ENCODE measurements at regions not wholly inside any gene's neighbourhood (a gene's known extent, or its start where the extent isn't known, plus 50 kb on each side); places are given as distances from the start of the nearest gene placed in this dataset.

DNA sequence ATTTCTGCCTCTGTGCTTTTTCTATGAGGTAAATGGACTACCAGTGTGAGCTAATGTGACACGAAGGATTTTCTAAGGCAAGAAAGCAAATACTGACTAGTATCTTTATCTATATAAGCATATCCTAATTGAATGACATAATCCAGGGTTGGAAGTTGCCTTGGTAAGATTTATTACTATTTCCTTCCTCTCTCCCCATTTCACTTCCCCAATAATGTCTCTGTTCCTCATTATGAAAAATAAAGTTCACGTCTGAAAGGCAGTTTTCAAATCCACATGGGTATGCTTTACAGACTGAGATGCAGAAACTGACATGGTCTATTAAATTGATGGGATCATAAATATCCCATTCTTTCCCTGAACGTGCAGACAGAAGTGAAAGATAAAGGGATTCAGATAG lies 86.0 kb downstream of the DTWD1 start:
- no peak for DNase-seq (ENCODE audit: extremely low spot score)
- POLR2A ChIA-PET: no interaction called here
- CTCF ChIA-PET: interaction anchor here (1.1 to 1.3 kb wide), 3 partner anchors 10 to 432 kb away, joined by 3 to 5 read pairs (median 3); no protein-coding TSS in a partner anchor
- TF ChIP-seq CTCF (IDR thresholded peaks at IDR 0.05; ENCODE audit: control extremely low read depth, extremely low read depth, low read depth, missing control alignments): no peak

DNA sequence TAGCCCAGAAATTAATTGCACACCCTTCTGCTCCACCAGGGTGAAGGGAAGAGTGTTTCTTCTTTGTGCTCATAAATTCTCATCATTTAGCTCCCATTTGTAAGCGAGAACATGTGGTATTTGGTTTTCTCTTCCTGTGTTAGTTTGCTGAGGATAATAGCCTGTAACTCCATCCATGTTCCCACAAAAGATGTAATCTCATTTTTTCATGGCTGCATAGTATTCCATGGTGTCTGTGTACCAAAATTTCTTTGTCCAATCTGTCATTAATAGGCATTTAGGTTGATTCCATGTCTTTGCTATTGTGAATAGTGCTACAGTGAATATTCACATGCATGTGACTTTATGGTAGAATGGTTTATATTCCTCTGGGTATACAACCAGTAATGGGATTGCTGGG lies 86.8 kb downstream of the DTWD1 start:
- no peak for TF ChIP-seq CTCF (IDR thresholded peaks at IDR 0.05; ENCODE audit: control extremely low read depth, extremely low read depth, low read depth, missing control alignments)
- ChIA-PET POLR2A (no interaction called here), CTCF (interaction anchor here (1.1 to 1.3 kb wide), 2 partner anchors 11 to 16 kb away, joined by 3 to 5 read pairs; no protein-coding TSS in a partner anchor)
- no peak for DNase-seq (ENCODE audit: extremely low spot score)

DNA sequence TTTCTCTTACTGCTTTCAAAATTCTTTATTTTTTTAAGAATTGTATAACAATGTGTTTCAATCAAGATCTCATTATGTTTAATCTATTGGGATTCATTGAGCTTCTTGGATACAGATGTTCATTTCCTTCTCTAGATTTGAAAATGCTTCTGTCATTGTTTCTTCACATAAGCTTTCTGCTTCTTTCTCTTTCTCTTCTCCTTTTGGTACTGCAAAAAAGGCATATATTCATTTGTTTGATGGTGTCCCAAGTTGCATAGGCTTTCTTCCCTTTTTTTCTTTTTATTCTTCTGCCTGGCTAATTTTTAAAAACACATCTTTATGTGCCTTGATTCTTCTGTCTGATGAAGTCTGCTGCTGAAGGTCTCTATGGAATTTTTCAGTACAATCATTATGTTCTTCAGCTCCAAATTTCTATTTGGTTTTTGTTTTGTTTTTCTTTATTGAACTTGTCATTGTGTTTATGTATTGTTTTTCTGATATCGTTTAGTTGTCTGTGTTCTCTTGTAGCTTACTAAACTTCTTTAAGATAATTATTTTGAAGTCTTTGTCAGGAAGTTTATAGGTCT lies 88.9 kb downstream of the DTWD1 start:
- TF ChIP-seq CTCF (IDR thresholded peaks at IDR 0.05; ENCODE audit: control extremely low read depth, extremely low read depth, low read depth, missing control alignments): no peak
- no peak for DNase-seq (ENCODE audit: extremely low spot score)
- CTCF ChIA-PET: no interaction called here
- POLR2A ChIA-PET: no interaction called here

DNA sequence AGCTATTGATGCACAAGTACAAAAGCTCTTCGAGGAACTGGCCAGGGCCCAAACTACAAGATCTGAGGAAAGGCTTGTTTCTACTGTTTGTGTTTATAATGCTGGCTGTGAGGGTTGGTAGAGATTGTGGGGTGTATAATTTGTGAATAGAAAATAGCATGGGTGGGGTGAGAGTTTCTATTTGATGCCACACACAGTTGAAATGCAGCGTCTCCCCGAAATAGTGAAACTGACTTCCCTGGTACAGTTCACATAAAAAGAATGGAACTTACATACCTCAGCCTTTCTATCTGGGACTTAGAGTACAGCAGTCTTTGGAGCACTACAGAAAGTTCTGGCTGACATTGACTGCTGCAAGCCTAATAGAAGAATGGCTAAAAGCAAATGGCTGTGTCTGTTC lies 91.3 kb downstream of the DTWD1 start:
- ChIA-PET POLR2A (no interaction called here), CTCF (interaction anchor here (1.0 kb wide), 2 partner anchors 14 to 35 kb away, joined by 3 read pairs; no protein-coding TSS in a partner anchor)
- TF ChIP-seq CTCF (IDR thresholded peaks at IDR 0.05; ENCODE audit: control extremely low read depth, extremely low read depth, low read depth, missing control alignments): no peak
- no peak for DNase-seq (ENCODE audit: extremely low spot score)

DNA sequence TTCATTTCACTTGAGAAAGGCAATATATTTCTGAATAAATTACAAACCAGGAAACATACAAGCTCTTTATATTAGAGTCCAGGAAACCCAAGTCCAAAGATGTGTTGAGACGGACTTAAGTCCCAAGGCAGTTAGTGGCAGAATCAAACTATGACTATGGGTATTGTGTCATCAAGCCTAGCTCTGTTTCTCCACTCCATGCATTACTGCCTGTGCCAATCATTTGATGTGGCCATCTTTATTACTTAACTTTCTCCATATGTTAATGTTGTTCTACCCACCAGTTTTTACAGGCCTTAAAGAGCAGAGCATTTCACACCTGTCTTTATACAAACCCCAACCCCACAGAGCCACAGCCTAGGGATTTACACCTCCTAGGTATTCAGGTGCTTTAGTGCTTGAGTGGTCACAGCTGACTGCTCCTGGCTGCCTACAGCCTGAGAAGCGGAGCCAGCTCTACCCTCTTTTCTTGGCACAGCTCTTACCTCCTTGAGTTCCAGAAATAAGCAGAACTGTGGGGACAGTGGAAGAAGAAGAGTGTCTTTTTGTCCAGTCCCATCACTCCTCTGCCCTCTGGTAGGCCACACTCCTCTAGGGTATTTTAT lies 92.1 kb downstream of the DTWD1 start:
- ChIA-PET CTCF (interaction anchor here (1.0 kb wide), 2 partner anchors 15 to 34 kb away, joined by 3 read pairs; no protein-coding TSS in a partner anchor), POLR2A (no interaction called here)
- DNase-seq (ENCODE audit: extremely low spot score): no peak
- TF ChIP-seq CTCF (IDR thresholded peaks at IDR 0.05; ENCODE audit: control extremely low read depth, extremely low read depth, low read depth, missing control alignments): no peak

- POLR2A ChIA-PET: no interaction called here
- no peak for DNase-seq (ENCODE audit: extremely low spot score)
- CTCF ChIA-PET: no interaction called here
- TF ChIP-seq CTCF (IDR thresholded peaks at IDR 0.05; ENCODE audit: control extremely low read depth, extremely low read depth, low read depth, missing control alignments): no peak
Observed at GRCh38 chr15:49715211-49715610, 94.4 kb downstream of the DTWD1 start.
